DND-41 (cell line): ENCODE measurements at regions not wholly inside any gene's neighbourhood (a gene's known extent, or its start where the extent isn't known, plus 50 kb on each side); places are given as distances from the start of the nearest gene placed in this dataset.

Experiments used
- ATAC-seq: fragments of 200-7000 bp; cut with Tn5 transposase; 3 replicates; pipeline ENCODE4 v1.9.1; 2021; ENCODE audit warnings: low read depth; ENCODE audit not compliant: insufficient read depth
- DNase-seq: peaks from one replicate; pipeline ENCODE4 v3.0.0-alpha.2; 2020
- H2AFZ ChIP-seq: 2 replicates; pipeline ENCODE4 v1.6.0; 2012; ENCODE audit warnings: low read depth, low read length
- H3K27ac ChIP-seq: 2 replicates; pipeline ENCODE4 v1.5.1; 2012; ENCODE audit warnings: low read length, inconsistent platforms
- H3K27me3 ChIP-seq: fragments of 200-600 bp; sonication (generic); 2 replicates; pipeline ENCODE4 v1.6.0; 2012; ENCODE audit warnings: low read length, mild to moderate bottlenecking, inconsistent platforms; ENCODE audit not compliant: insufficient read depth, poor library complexity
- H3K36me3 ChIP-seq: 2 replicates; pipeline ENCODE4 v1.5.1; 2012; ENCODE audit warnings: low read length, inconsistent platforms; ENCODE audit not compliant: insufficient read depth
- H3K4me1 ChIP-seq: 2 replicates; pipeline ENCODE4 v1.5.1; 2012; ENCODE audit warnings: mild to moderate bottlenecking, low read length; ENCODE audit not compliant: insufficient read depth
- H3K4me2 ChIP-seq: 2 replicates; pipeline ENCODE4 v1.6.0; 2012; ENCODE audit warnings: mild to moderate bottlenecking, moderate library complexity, low read length, inconsistent platforms; ENCODE audit not compliant: insufficient read depth
- H3K4me3 ChIP-seq, 2 experiments: fragments of 200-600 bp in 1 of 2; shearing (Covaris generic) in 1 of 2; 2 replicates each; pipeline ENCODE4 v1.5.1; 2012 to 2016; ENCODE audit warnings: inconsistent platforms in 2 of 2, low read length in 2 of 2, mild to moderate bottlenecking in 2 of 2, low read depth in 1 of 2, moderate library complexity in 1 of 2
- H3K79me2 ChIP-seq: 2 replicates; pipeline ENCODE4 v1.6.0; 2012; ENCODE audit warnings: low read length, inconsistent platforms; ENCODE audit not compliant: insufficient read depth
- H3K9ac ChIP-seq: 2 replicates; pipeline ENCODE4 v1.6.0; 2012; ENCODE audit warnings: low read depth, mild to moderate bottlenecking, inconsistent platforms, low read length, moderate library complexity
- H3K9me3 ChIP-seq: 2 replicates; pipeline ENCODE4 v1.5.1; 2012; ENCODE audit warnings: low read length, moderate library complexity, mild to moderate bottlenecking, inconsistent platforms; ENCODE audit not compliant: insufficient read depth, severe bottlenecking
- H4K20me1 ChIP-seq: 2 replicates; pipeline ENCODE4 v1.6.0; 2012; ENCODE audit warnings: low read length; ENCODE audit not compliant: insufficient read depth
- EZH2 ChIP-seq: IDR thresholded peaks from 3 replicates; pipeline ENCODE4 v1.6.1; 2012; ENCODE audit warnings: borderline replicate concordance, low read depth, mild to moderate bottlenecking, moderate library complexity, low read length, inconsistent platforms; ENCODE audit not compliant: severe bottlenecking
- TF ChIP-seq, protein P1 (sequence below): IDR thresholded peaks from 2 replicates; pipeline ENCODE4 v1.5.1; 2012; ENCODE audit warnings: borderline replicate concordance, low read length, moderate library complexity, mild to moderate bottlenecking; ENCODE audit not compliant: poor library complexity, severe bottlenecking; ENCODE audit errors: extremely low read depth

- no peaks in the 10 kb centered on the region for H3K79me2 ChIP-seq
- H3K4me2 ChIP-seq: no peak overlapping the region
- no peak overlapping the region for H2AFZ ChIP-seq
- H3K27ac ChIP-seq: no peak overlapping the region
- H3K4me3 ChIP-seq: no peak overlapping the region
- no peak for DNase-seq
- H3K36me3 ChIP-seq: no peaks in the 10 kb centered on the region
- no peak for TF ChIP-seq EZH2
- TF ChIP-seq, protein P1, sequence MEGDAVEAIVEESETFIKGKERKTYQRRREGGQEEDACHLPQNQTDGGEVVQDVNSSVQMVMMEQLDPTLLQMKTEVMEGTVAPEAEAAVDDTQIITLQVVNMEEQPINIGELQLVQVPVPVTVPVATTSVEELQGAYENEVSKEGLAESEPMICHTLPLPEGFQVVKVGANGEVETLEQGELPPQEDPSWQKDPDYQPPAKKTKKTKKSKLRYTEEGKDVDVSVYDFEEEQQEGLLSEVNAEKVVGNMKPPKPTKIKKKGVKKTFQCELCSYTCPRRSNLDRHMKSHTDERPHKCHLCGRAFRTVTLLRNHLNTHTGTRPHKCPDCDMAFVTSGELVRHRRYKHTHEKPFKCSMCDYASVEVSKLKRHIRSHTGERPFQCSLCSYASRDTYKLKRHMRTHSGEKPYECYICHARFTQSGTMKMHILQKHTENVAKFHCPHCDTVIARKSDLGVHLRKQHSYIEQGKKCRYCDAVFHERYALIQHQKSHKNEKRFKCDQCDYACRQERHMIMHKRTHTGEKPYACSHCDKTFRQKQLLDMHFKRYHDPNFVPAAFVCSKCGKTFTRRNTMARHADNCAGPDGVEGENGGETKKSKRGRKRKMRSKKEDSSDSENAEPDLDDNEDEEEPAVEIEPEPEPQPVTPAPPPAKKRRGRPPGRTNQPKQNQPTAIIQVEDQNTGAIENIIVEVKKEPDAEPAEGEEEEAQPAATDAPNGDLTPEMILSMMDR: no peak
- H3K4me1 ChIP-seq: no peaks in the 10 kb centered on the region
- no peak for ATAC-seq
- H3K9me3 ChIP-seq: no peaks in the 10 kb centered on the region
- no peaks in the 10 kb centered on the region for H4K20me1 ChIP-seq
- H3K27me3 ChIP-seq: no peaks in the 10 kb centered on the region
- no peak overlapping the region for H3K9ac ChIP-seq
These were observed 152.8 kb downstream of the SDHAF3 start for GRCh38 chr7:97270280-97270679.

DNA sequence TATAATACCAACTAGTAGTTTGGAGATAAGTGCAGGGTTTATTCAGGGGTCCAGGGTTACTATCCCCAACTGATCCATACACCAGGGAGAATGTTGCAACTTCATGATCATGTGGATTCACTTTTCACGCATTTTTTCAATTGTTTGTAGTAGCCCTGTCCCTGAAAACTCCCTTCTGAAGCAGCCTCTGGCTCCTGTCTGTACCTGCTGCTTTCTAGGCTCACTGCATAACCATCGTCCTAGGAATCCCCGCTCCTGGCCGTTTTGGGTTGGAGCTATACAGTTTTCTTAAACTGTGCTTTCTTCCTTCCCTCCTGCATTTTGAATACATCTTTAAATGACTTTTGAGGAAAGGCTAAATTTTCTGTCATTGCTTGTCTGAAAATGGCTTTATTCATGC is 154.1 kb downstream of the SDHAF3 start:
- DNase-seq (no peak), ATAC-seq (no peak)
- Histone ChIP-seq H3K9me3 (no peaks in the 10 kb centered on the region), H3K27ac (no peak overlapping the region), H3K27me3 (no peaks in the 10 kb centered on the region), H3K4me2 (no peak overlapping the region), H3K4me3 (no peak overlapping the region), H3K79me2 (no peaks in the 10 kb centered on the region), H3K9ac (no peak overlapping the region), H3K36me3 (no peaks in the 10 kb centered on the region), H3K4me1 (no peaks in the 10 kb centered on the region), H4K20me1 (no peaks in the 10 kb centered on the region), H2AFZ (no peak overlapping the region)
- TF ChIP-seq EZH2: no peak
- TF ChIP-seq, protein P1: no peak

GRCh38 chr7:97272237-97272975 is 154.9 kb downstream of the SDHAF3 start:
- no peaks in the 10 kb centered on the region for H3K27me3 ChIP-seq
- no peak overlapping the region for H3K27ac ChIP-seq
- H3K9me3 ChIP-seq: no peaks in the 10 kb centered on the region
- no peaks in the 10 kb centered on the region for H3K36me3 ChIP-seq
- H3K9ac ChIP-seq: no peak overlapping the region
- ATAC-seq (no peak), DNase-seq (no peak)
- TF ChIP-seq EZH2: no peak
- TF ChIP-seq, protein P1: no peak
- H2AFZ ChIP-seq: no peak overlapping the region
- no peaks in the 10 kb centered on the region for H4K20me1 ChIP-seq
- no peak overlapping the region for H3K4me3 ChIP-seq
- H3K4me1 ChIP-seq: no peaks in the 10 kb centered on the region
- no peak overlapping the region for H3K4me2 ChIP-seq
- no peaks in the 10 kb centered on the region for H3K79me2 ChIP-seq
